ENCODE measurements at regions not wholly inside any gene's neighbourhood (a gene's known extent, or its start where the extent isn't known, plus 50 kb on each side); places are given as distances from the start of the nearest gene placed in this dataset.

GRCh38 chr4:116328261-116328860 is 757.0 kb downstream of the TRAM1L1 start:
- TF ChIP-seq CTCF (IDR thresholded peaks at IDR 0.05), result no peak
- TF ChIP-seq ZFX (IDR thresholded peaks at IDR 0.05; ENCODE audit: borderline replicate concordance), result no peak

Data from 22Rv1 (cell line).